K562 (cell line): ENCODE measurements at regions not wholly inside any gene's neighbourhood (a gene's known extent, or its start where the extent isn't known, plus 50 kb on each side); places are given as distances from the start of the nearest gene placed in this dataset.

Experiments used
- ATAC-seq: fragments of 200-7000 bp; cut with Tn5 transposase; 3 replicates; pipeline ENCODE4 v1.9.1; 2020; ENCODE audit warnings: moderate library complexity
- BruUV-seq: library from RNA; stranded (reverse); fragments of 400-500 nt; replicated peaks from 2 replicates; lab custom pipeline; 2021; lab: Mats Ljungman, UMichigan
- CTCF ChIA-PET: fragments of 300-600 bp; formaldehyde crosslinking; extraction: SDS; loops from one replicate; lab custom pipeline; 2021; ENCODE audit warnings: low intra/inter-chr PET ratio; lab: Yijun Ruan, JAX
- POLR2A ChIA-PET: fragments of 300-600, 350-650 bp; sonication (Branson Sonifier 250); formaldehyde crosslinking; extraction: SDS; loops from one replicate; lab custom pipeline; 2021; ENCODE audit warnings: antibody characterized with exemption, inconsistent platforms; lab: Yijun Ruan, JAX
- DNase-seq, 4 experiments: peaks; one replicate each; pipeline versions ENCODE4 v3.0.0 to v3.0.0-alpha.2; 2011 to 2018; ENCODE audit warnings: low spot score in 3 of 4, mixed read lengths in 3 of 4; ENCODE audit errors: extremely low read depth in 1 of 4
- FAIRE-seq: peaks from 2 replicates; lab custom pipeline; 2011; peaks lifted over from hg19 to GRCh38; lab: Jason Lieb, UNC
- H2AFZ ChIP-seq: 2 replicates; pipeline ENCODE4 v1.6.0; 2011; ENCODE audit warnings: low read depth, low read length, control low read depth, inconsistent platforms
- H3K27ac ChIP-seq: fragments of 200-600 bp; 3 replicates; pipeline ENCODE4 v1.8.0; 2011; ENCODE audit warnings: low read depth, mild to moderate bottlenecking, control low read depth, inconsistent platforms, low read length, moderate library complexity, mixed read lengths; ENCODE audit errors: extremely low read depth
- H3K27me3 ChIP-seq, 2 experiments: fragments of 300-600 bp in 1 of 2; 2 replicates in 1 of 2; 3 replicates in 1 of 2; pipeline versions ENCODE4 v1.6.0 to v1.8.0; 2011; ENCODE audit warnings: inconsistent platforms in 2 of 2, low read length in 2 of 2, mild to moderate bottlenecking in 1 of 2, mixed read lengths in 1 of 2, moderate library complexity in 1 of 2; ENCODE audit not compliant: control insufficient read depth in 2 of 2, insufficient read depth in 2 of 2
- H3K36me3 ChIP-seq: fragments of 300-600 bp; 3 replicates; pipeline ENCODE4 v1.8.0; 2011; ENCODE audit warnings: mild to moderate bottlenecking, low read length, inconsistent platforms; ENCODE audit not compliant: control insufficient read depth, insufficient read depth
- H3K4me1 ChIP-seq, 2 experiments: fragments of 200-600 bp in 1 of 2; replicated peaks in 1 of 2; 2 replicates in 1 of 2; 3 replicates in 1 of 2; pipeline versions ENCODE4 v1.5.1 to v1.8.0; 2011; ENCODE audit warnings: inconsistent platforms in 2 of 2, low read length in 2 of 2, mild to moderate bottlenecking in 1 of 2, mixed read lengths in 1 of 2, moderate library complexity in 1 of 2; ENCODE audit not compliant: control insufficient read depth in 2 of 2, insufficient read depth in 2 of 2
- H3K4me2 ChIP-seq: 2 replicates; pipeline ENCODE4 v1.6.1; 2011; ENCODE audit warnings: low read length, control low read depth, inconsistent platforms, mixed read lengths; ENCODE audit not compliant: insufficient read depth
- H3K4me3 ChIP-seq: fragments of 200-600 bp; sonication (generic), shearing (Covaris generic); 2 replicates; pipeline ENCODE4 v1.5.1; 2016; ENCODE audit warnings: control low read depth, inconsistent platforms
- H3K79me2 ChIP-seq: fragments of 200-600 bp; 3 replicates; pipeline ENCODE4 v1.8.0; 2011; ENCODE audit warnings: low read length, inconsistent platforms; ENCODE audit not compliant: control insufficient read depth, insufficient read depth
- H3K9ac ChIP-seq, 2 experiments: 2 replicates each; pipeline versions ENCODE4 v1.6.0 to v1.6.1; 2011; ENCODE audit warnings: low read depth in 2 of 2, low read length in 2 of 2, control low read depth in 1 of 2, inconsistent platforms in 1 of 2, mild to moderate bottlenecking in 1 of 2, mixed read lengths in 1 of 2; ENCODE audit not compliant: insufficient read depth in 1 of 2
- H3K9me1 ChIP-seq: one replicate; pipeline ENCODE4 v1.6.0; 2011; ENCODE audit warnings: inconsistent platforms, mild to moderate bottlenecking, low read length, moderate library complexity; ENCODE audit not compliant: control insufficient read depth, insufficient read depth
- H3K9me3 ChIP-seq: replicated peaks from 2 replicates; pipeline ENCODE4 v1.5.1; 2011; ENCODE audit warnings: low read depth, low read length, inconsistent platforms; ENCODE audit not compliant: control insufficient read depth, insufficient read depth
- H4K20me1 ChIP-seq: replicated peaks from 2 replicates; pipeline ENCODE4 v1.6.1; 2011; ENCODE audit warnings: low read length, inconsistent platforms, mixed read lengths; ENCODE audit not compliant: control insufficient read depth, insufficient read depth
- ELK1 ChIP-seq: sonication (generic); formaldehyde crosslinking; IDR thresholded peaks from 2 replicates; pipeline ENCODE4 v1.8.1; 2022; ENCODE audit warnings: missing genetic modification reagents
- GMEB1 ChIP-seq: fragments of 250-450 bp; sonication (Bioruptor Pico); IDR thresholded peaks from 2 replicates; pipeline ENCODE4 v1.4.0; 2020; ENCODE audit warnings: mild to moderate bottlenecking
- MECOM ChIP-seq: fragments of 250-450 bp; sonication (Bioruptor Pico); IDR thresholded peaks from 2 replicates; pipeline ENCODE4 v1.8.0; 2022; ENCODE audit warnings: inconsistent platforms
- MEIS2 ChIP-seq: fragments of 450-650 bp; IDR thresholded peaks from 2 replicates; pipeline ENCODE4 v1.6.1; 2014; ENCODE audit warnings: mild to moderate bottlenecking; ENCODE audit not compliant: partially characterized antibody
- NFE2 ChIP-seq: IDR thresholded peaks from 2 replicates; pipeline ENCODE4 v1.6.1; 2014; ENCODE audit warnings: antibody characterized with exemption, low read depth
- PTTG1 ChIP-seq: fragments of 450-650 bp; IDR thresholded peaks from 2 replicates; pipeline ENCODE4 v1.6.1; 2016; ENCODE audit warnings: low read depth, mild to moderate bottlenecking, missing genetic modification characterization, missing compliant biosample characterization
- SAFB2 ChIP-seq: fragments of 200-400 bp; formaldehyde crosslinking; IDR thresholded peaks from 2 replicates; pipeline ENCODE4 v1.6.1; 2018; ENCODE audit warnings: borderline replicate concordance, low read length, low read depth, moderate library complexity; ENCODE audit not compliant: severe bottlenecking
- STAT5A ChIP-seq: IDR thresholded peaks from 2 replicates; pipeline ENCODE4 v1.6.1; 2012; ENCODE audit warnings: low read length, inconsistent platforms, borderline replicate concordance
- ZC3H8 ChIP-seq: fragments of 450-650 bp; IDR thresholded peaks from 2 replicates; pipeline ENCODE4 v1.6.1; 2017
- ZNF347 ChIP-seq: fragments of 450-650 bp; formaldehyde crosslinking; IDR thresholded peaks from 2 replicates; pipeline ENCODE4 v1.4.0; 2020; ENCODE audit warnings: low read depth, mild to moderate bottlenecking, moderate library complexity
- ZNF384 ChIP-seq: IDR thresholded peaks from 2 replicates; pipeline ENCODE4 v1.6.1; 2012; ENCODE audit warnings: low read depth, low read length, improper control_type of control experiment
- WGBS: fragments of 100-300 bp; shearing (Covaris generic); methylation state at CpG from one replicate; pipeline ENCODE4 v1.1.6; 2016; ENCODE audit warnings: low coverage, mixed read lengths; ENCODE audit not compliant: insufficient coverage; ENCODE audit errors: missing lambda C conversion rate; 5-methylcytosine and 5-hydroxymethylcytosine counted together
- in situ Hi-C: fragments of 300-500 bp; cut with MboI; formaldehyde crosslinking; loops from 4 replicates; pipeline ENCODE4 v1.15.0; 2018; ENCODE audit warnings: inconsistent platforms, mixed read lengths
- intact Hi-C: fragments of 100-400 bp; cut with micrococcal nuclease; formaldehyde crosslinking; loops from 2 replicates; pipeline ENCODE4 v1.14.2; 2022
- TF ChIP-seq, protein P1 (sequence below): IDR thresholded peaks from 3 replicates; pipeline ENCODE4 v1.6.1; 2011; ENCODE audit warnings: borderline replicate concordance, mild to moderate bottlenecking, moderate library complexity; ENCODE audit not compliant: insufficient read length; ENCODE audit errors: extremely low read depth

DNA sequence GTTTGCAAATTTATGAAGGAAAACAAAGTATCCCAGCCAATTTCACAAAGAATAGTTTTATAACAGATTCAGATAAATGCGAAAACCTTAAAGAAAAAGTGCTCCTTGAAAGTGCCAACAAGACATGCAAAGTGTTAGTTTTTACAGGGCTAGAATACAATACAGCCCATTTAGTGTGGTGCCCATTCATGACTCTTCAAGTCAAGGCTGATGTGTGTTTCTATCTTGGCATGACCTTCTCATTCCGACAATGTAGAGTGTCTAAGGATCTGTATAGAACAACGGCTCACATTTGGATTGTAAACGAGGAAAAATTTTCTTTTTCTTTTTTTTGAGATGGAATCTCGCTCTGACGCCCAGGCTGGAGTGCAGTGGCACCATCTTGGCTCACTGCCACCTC, 205.2 kb upstream of the SEMA6A start:
- BruUV-seq, result no TSS peak

More for the DNA sequence above, 205.2 kb upstream of the SEMA6A start:
- H3K9me1 ChIP-seq, result no peaks in the 10 kb centered on the region
- no peaks in the 10 kb centered on the region for H3K9me3 ChIP-seq
- no peaks in the 10 kb centered on the region for H3K79me2 ChIP-seq
- no peak overlapping the region for H3K9ac ChIP-seq
- TF ChIP-seq STAT5A (no peak), MEIS2 (no peak), ZNF384 (no peak), MECOM (CRISPR knock-in tag) (no peak), NFE2 (no peak), GMEB1 (CRISPR knock-in tag) (no peak), ZNF347 (CRISPR knock-in tag) (no peak), PTTG1 (tag) (no peak), ELK1 (CRISPR knock-in tag) (no peak), ZC3H8 (no peak), SAFB2 (no peak)
- TF ChIP-seq, protein P1, sequence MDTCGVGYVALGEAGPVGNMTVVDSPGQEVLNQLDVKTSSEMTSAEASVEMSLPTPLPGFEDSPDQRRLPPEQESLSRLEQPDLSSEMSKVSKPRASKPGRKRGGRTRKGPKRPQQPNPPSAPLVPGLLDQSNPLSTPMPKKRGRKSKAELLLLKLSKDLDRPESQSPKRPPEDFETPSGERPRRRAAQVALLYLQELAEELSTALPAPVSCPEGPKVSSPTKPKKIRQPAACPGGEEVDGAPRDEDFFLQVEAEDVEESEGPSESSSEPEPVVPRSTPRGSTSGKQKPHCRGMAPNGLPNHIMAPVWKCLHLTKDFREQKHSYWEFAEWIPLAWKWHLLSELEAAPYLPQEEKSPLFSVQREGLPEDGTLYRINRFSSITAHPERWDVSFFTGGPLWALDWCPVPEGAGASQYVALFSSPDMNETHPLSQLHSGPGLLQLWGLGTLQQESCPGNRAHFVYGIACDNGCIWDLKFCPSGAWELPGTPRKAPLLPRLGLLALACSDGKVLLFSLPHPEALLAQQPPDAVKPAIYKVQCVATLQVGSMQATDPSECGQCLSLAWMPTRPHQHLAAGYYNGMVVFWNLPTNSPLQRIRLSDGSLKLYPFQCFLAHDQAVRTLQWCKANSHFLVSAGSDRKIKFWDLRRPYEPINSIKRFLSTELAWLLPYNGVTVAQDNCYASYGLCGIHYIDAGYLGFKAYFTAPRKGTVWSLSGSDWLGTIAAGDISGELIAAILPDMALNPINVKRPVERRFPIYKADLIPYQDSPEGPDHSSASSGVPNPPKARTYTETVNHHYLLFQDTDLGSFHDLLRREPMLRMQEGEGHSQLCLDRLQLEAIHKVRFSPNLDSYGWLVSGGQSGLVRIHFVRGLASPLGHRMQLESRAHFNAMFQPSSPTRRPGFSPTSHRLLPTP, result no peak
- H3K4me1 ChIP-seq, result no peaks in the 10 kb centered on the region
- ChIA-PET POLR2A (no interaction called here), CTCF (no interaction called here)
- WGBS, result 0% methylated on average over 6 of the region's 6 CpGs
- intact Hi-C loops, result no loop called here
- no peaks in the 10 kb centered on the region for H3K36me3 ChIP-seq
- in situ Hi-C loops, result no loop called here
- DNase-seq (no peak), FAIRE-seq (no peak), ATAC-seq (no peak)
- H3K4me2 ChIP-seq, result no peak overlapping the region
- H3K27ac ChIP-seq, result no peak overlapping the region
- H3K27me3 ChIP-seq, result no peaks in the 10 kb centered on the region
- no peak overlapping the region for H2AFZ ChIP-seq
- no peaks in the 10 kb centered on the region for H4K20me1 ChIP-seq
- H3K4me3 ChIP-seq, result no peak overlapping the region
